ENCODE measurements at regions not wholly inside any gene's neighbourhood (a gene's known extent, or its start where the extent isn't known, plus 50 kb on each side); places are given as distances from the start of the nearest gene placed in this dataset.
"Not testable (repeated sequence)": the region's sequence is repeated elsewhere in the genome, so short reads cannot be mapped to it uniquely, and the experiment has no call there.

GRCh38 chr7:136308230-136308629, 331.1 kb upstream of the MTPN start:
- DNase-seq = no peak

GRCh38 chr7:136303162-136303561, 326.0 kb upstream of the MTPN start:
- no peak for DNase-seq

- DNase-seq = no peak
These were observed 324.9 kb upstream of the MTPN start for GRCh38 chr7:136302049-136302448.

- DNase-seq = no peak
These were observed 317.8 kb upstream of the MTPN start for GRCh38 chr7:136294977-136295376.

GRCh38 chr7:136293841-136294391, 316.8 kb upstream of the MTPN start:
- no peak for DNase-seq

- no peak for DNase-seq
These were observed 316.1 kb upstream of the MTPN start for GRCh38 chr7:136293272-136293671.

GRCh38 chr7:136292365-136292764, 315.2 kb upstream of the MTPN start:
- DNase-seq = no peak

- no peak for DNase-seq
These were observed 313.2 kb upstream of the MTPN start for GRCh38 chr7:136290351-136290750.

- no peak for DNase-seq
These were observed 300.9 kb upstream of the MTPN start for GRCh38 chr7:136278057-136278456.

- DNase-seq = no peak
These were observed 298.6 kb upstream of the MTPN start for GRCh38 chr7:136275794-136276193.

- no peak for DNase-seq
These were observed 297.6 kb upstream of the MTPN start for GRCh38 chr7:136274636-136275345.

- DNase-seq = no peak
These were observed 295.8 kb upstream of the MTPN start for GRCh38 chr7:136272934-136273333.

GRCh38 chr7:136267822-136268221, 290.7 kb upstream of the MTPN start:
- no peak for DNase-seq

GRCh38 chr7:136266457-136266856, 289.3 kb upstream of the MTPN start:
- DNase-seq = no peak

- DNase-seq = not testable (repeated sequence)
These were observed 287.1 kb upstream of the MTPN start for GRCh38 chr7:136264304-136264703.

GRCh38 chr7:136263112-136263860, 286.1 kb upstream of the MTPN start:
- not testable (repeated sequence) for DNase-seq

GRCh38 chr7:136260591-136260990, 283.4 kb upstream of the MTPN start:
- DNase-seq = not testable (repeated sequence)

GRCh38 chr7:136259074-136259473, 281.9 kb upstream of the MTPN start:
- DNase-seq = no peak

- no peak for DNase-seq
These were observed 279.3 kb upstream of the MTPN start for GRCh38 chr7:136256491-136256890.

GRCh38 chr7:136254148-136254547, 277.0 kb upstream of the MTPN start:
- no peak for DNase-seq

- no peak for DNase-seq
These were observed 274.7 kb upstream of the MTPN start for GRCh38 chr7:136251826-136252225.

- no peak for DNase-seq
These were observed 270.1 kb upstream of the MTPN start for GRCh38 chr7:136247211-136247610.

GRCh38 chr7:136245327-136246004, 268.3 kb upstream of the MTPN start:
- DNase-seq = no peak

- DNase-seq = no peak
These were observed 256.9 kb upstream of the MTPN start for GRCh38 chr7:136234040-136234439.
